GM18951 (cell line): ENCODE measurements at regions not wholly inside any gene's neighbourhood (a gene's known extent, or its start where the extent isn't known, plus 50 kb on each side); places are given as distances from the start of the nearest gene placed in this dataset.

ENCODE experiments used
- POLR2A ChIP-seq: IDR thresholded peaks from 4 replicates; pipeline ENCODE4 v1.6.1; 2011; ENCODE audit warnings: mild to moderate bottlenecking; ENCODE audit not compliant: insufficient read length, insufficient read depth; ENCODE audit errors: extremely low read depth
- in situ Hi-C: fragments of 300-500 bp; cut with MboI; formaldehyde crosslinking; loops from one replicate; pipeline ENCODE4 v1.12.0; 2022; ENCODE audit warnings: low sequenced_read_pairs, mixed read lengths, inconsistent platforms; ENCODE audit not compliant: unreplicated experiment

GRCh38 chr3:72345980-72346379 is 502.3 kb downstream of the SHQ1 start:
- in situ Hi-C loops = no loop called here

GRCh38 chr3:72345237-72345878 is 502.9 kb downstream of the SHQ1 start:
- in situ Hi-C loops = no loop called here

More at GRCh38 chr3:72345980-72346379, 502.3 kb downstream of the SHQ1 start:
- TF ChIP-seq POLR2A = no peak

GRCh38 chr3:72344647-72345046 is 503.6 kb downstream of the SHQ1 start:
- in situ Hi-C loops = no loop called here
- no peak for TF ChIP-seq POLR2A

More at GRCh38 chr3:72345237-72345878, 502.9 kb downstream of the SHQ1 start:
- TF ChIP-seq POLR2A = no peak

GRCh38 chr3:72344236-72344635 is 504.0 kb downstream of the SHQ1 start:
- no peak for TF ChIP-seq POLR2A
- in situ Hi-C loops = no loop called here

- TF ChIP-seq POLR2A = no peak
- in situ Hi-C loops = no loop called here
Observed at GRCh38 chr3:72343078-72343477, 505.2 kb downstream of the SHQ1 start.

GRCh38 chr3:72342450-72342849 is 505.8 kb downstream of the SHQ1 start:
- no peak for TF ChIP-seq POLR2A
- in situ Hi-C loops = no loop called here

- TF ChIP-seq POLR2A = no peak
- in situ Hi-C loops = no loop called here
Observed at GRCh38 chr3:72341920-72342319, 506.3 kb downstream of the SHQ1 start.

- in situ Hi-C loops = no loop called here
- no peak for TF ChIP-seq POLR2A
Observed at GRCh38 chr3:72341380-72341770, 506.9 kb downstream of the SHQ1 start.

- in situ Hi-C loops = no loop called here
- no peak for TF ChIP-seq POLR2A
Observed at GRCh38 chr3:72340476-72341379, 507.5 kb downstream of the SHQ1 start.

- in situ Hi-C loops = no loop called here
- TF ChIP-seq POLR2A = no peak
Observed at GRCh38 chr3:72340056-72340455, 508.2 kb downstream of the SHQ1 start.

GRCh38 chr3:72339670-72340030 is 508.6 kb downstream of the SHQ1 start:
- in situ Hi-C loops = no loop called here
- no peak for TF ChIP-seq POLR2A

- no peak for TF ChIP-seq POLR2A
- in situ Hi-C loops = no loop called here
Observed at GRCh38 chr3:72338942-72339669, 509.1 kb downstream of the SHQ1 start.

GRCh38 chr3:72338082-72338941 is 509.9 kb downstream of the SHQ1 start:
- in situ Hi-C loops = no loop called here
- no peak for TF ChIP-seq POLR2A

- no peak for TF ChIP-seq POLR2A
- in situ Hi-C loops = no loop called here
Observed at GRCh38 chr3:72337480-72337855, 510.8 kb downstream of the SHQ1 start.
